ENCODE measurements at regions not wholly inside any gene's neighbourhood (a gene's known extent, or its start where the extent isn't known, plus 50 kb on each side); places are given as distances from the start of the nearest gene placed in this dataset.

DNA sequence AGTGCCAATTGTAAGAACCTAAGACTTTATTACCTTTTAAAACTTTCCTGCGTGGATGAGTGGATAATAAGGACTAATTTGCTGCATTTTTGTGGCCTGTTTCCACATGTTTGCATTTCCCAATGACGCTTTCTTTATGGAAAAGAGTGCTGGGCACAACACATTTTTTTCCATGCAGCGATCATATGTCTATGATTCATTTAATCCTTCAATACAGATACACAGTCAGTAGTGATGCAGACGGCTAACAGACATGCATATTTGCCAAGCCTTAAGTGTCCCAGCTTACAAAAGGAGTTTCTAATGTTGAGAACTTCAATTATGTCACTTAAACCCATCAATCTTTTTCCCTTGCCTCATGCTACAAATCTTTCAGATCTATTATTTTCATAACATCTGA is 239.8 kb upstream of the PREP start:
- DNase-seq = no peak

DNA sequence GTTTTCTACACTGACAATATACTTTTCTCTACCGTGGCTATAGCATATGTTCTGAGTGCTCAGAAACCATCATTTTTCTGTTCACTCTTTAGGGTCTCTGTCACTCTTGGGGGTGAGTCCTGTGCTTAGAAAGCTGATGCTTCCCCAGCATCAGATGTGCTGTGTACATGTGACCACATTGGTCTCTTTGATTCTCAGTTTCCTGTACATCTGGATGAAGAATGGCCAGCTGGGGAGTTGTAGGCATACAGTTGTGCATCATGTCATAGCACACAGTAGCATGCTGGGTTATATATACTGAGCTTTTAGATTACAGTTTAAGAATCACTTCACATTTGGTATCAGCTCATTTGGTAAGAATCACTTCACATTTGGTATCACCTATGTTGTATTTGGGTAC is 238.6 kb upstream of the PREP start:
- DNase-seq = no peak

DNA sequence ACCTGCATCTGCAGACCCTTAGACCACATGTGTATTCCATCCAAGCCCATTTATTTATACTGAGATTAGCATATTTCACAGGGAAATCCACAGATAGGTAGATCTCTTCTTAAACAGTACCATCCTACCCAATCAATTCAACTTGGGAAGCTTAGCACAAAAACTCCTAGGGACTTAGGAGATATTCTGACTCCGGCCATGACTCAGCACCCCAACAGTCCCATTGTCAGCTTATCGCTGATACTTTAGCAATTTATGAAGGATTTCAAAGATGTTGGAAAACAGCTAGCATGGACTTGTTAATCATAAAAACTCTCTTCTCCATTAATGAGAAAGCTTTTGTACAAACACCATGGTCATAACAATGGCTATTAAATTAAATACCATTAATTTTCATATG is 236.2 kb upstream of the PREP start:
- DNase-seq = no peak

DNA sequence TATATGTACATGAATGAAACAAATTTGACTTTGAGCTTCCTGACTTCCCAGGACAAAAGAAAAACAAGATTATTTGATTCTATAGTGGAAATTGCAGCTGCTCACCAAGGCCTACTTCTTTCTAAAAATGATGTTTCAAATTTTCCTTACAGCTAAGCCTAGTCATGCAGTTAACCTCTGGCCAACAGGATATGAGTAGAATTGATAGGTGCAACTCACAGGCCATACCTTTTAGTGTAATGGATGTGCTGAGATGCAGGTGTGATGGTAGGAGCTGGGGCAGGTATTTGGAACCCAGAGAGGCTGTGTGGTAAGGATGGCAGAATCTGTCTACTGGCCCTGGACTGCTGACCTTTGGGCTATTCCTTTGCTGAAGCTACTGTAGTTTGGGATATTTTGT is 230.9 kb upstream of the PREP start:
- no peak for DNase-seq

DNA sequence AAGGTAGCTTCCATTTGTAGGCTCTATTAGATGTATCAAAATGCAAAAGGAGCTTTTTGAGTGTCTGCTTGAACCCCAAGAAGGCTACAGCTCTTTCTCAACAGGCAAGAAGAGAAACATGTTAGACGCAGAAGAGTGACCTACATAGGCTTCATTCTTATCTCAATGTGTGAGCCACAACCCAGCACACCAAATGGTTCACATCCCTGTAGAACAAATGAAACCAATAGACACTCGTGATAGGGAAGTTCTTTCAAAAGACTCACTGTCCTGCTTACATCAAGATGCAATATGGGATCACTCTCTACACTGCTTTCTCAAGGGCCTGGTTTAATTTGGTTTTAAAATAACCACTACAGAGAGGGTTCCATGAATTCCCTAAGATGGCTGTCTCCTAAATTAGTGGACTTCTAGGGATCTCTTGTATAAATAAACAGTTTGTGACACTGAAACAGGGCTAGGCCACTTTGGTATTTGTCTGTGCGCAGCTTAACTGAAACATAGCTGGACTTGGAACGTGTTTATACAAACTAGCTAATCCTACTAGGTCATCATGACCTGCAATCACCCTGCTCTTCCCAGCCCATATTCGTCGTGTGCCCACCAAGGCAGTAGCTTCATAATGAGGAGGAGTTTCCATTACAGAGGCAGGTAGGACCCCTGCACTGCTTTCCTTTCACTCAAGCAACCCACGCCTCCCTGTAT is 225.4 kb upstream of the PREP start:
- DNase-seq = no peak

DNA sequence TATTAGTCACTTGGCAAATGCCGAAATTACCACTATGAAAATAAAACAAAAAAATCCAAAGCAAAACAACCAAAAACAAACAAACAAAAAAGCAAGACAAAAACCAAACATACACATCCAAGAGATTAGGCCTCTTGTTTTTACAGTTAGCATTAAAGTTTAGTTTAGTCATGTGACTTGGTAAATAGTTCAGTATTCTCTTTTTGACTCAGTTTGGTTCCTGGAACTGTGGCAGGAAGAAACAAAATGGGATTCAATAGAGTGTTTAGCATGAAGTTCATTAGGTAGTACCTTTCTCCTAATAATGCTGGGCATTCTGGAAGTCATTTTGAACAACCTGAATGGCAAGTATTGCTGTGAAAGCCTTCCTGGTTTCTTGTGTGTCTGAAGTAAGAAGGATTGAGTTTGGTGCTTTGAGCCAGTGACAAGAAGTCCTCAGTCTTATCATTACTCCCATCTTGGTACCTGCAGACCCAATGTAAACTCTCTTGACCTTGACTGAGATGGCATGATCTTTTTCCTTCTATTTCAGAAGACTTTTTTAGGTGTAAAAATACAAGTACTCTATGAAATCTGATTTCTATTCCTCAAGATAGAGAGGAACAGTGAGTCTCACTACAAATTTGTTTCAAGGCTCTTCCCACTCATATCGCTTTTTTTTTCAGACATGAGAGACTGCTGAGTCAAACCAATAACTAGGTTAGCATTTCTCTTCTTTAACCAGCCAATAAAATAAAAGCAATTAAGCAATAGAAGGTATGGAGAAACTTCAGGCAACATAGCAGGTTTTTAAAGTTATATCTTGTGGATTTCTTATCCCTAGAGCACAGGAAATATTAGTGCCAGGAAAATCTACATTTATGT is 223.6 kb upstream of the PREP start:
- DNase-seq = no peak

DNA sequence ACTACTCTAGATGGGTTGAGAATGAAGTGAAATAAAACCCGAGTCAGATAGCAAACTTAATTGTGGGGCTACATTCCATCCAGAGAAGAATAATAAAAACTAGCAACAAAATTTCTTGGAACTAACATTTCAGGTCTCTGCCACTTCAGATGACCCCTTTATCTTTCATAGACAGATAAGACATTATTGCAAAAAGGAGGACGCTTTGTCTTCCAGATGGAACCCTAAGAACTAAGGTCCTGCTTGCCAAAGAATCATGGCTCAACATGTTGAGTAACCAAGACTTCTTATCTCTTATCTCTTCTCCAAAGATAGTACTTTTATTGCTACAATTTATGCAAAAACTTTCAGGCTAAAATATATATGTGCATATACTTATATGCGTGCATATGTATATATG is 221.1 kb upstream of the PREP start:
- DNase-seq = no peak

DNA sequence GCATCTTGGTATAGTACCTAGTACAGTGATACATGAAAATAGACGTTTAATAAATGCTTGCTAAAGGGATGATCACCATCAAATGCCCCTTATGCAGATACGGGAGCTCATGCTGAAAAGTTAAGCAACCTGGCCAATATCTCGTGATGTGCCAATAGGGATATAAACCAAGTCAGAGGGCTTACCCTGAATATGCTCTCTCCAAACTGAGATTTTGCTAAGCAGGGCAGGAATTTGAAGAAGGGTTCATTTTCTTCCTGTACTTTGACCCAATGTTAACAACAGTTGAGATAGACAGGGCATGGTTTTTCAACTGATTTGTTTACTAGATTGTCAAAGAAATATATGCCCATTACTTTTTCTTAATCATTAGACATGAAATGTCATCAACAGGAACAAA is 219.3 kb upstream of the PREP start:
- DNase-seq = no peak

DNA sequence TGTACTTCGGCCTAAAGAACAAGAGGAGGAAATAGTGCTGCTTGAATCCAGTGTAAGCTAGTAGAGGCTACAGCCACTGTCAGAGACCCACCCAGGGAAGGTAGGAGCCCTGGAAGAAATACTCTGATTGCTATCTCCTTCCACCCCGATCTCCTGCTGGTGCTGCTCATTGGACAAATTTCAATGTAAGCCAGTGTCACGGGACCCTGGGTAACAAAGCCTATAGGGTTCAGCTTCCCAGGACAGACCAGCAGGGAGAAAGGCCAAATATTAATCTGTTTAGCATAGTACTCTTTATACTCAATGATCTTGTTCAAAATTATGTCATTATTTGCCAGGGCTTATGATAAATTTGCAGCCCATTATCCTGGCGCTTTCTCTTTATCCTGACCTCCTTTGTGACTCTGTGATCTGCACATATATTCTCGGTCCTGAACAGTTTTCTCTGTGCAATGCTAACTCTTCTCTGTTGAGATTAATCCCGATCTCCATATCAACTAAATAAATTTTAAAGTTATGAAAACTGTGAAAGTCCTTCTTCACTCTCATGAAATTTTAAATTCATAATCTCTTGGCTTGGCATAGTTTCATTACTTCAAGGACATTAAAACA is 218.8 kb upstream of the PREP start:
- DNase-seq = no peak

DNA sequence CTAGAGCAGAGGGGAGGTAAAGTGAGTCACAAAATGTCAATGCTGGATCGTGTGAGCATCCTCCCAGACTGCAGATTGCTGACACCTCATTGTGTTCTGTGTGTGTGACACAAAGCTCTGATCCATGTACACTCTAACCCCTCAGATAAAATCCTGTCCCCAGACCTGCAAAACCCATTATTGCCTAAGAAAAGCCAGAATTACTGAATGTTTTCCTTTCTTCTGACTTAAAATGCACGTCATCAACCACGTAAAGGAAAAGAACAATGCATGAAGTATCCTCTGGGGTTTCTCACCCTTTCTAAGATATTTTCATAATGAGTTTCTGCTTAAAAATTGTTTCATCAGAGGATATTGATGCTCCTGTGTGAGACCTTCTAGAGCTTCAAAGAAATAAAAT is 218.0 kb upstream of the PREP start:
- no peak for DNase-seq

DNA sequence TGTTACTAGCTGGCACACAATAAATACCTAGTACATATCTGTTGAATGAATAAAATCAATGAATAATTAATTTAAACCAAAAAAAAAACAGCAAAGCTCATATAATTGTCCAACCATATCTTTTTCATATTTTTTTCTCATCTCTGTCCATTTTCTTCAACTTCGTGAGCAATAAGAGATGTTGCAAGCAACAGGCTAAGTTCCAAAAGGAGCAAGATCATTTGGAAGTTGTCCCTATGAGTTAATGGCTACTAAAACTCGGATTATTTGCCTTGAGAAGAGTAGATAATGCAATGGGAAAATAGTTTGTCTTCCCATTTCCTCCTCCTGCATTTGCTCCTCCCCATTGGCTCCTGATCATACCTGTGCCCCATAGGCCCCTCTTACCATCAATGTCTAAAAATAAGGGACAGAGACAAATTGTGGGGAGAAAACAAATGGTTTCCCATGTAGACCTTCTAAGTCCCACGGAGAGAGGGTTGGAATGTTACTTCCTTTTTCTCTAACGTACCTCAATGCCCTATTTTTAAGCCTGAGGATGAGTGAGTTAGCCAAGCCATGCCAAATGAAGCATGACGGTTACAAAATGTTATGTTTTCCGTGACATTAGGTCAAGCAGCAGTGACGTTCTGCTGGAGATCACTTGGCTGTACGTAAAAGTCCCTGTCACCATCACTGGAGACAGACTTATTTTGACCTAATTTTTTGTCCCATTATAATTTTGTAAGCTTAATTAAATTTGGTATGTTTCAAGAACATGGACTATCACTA is 217.3 kb upstream of the PREP start:
- no peak for DNase-seq

DNA sequence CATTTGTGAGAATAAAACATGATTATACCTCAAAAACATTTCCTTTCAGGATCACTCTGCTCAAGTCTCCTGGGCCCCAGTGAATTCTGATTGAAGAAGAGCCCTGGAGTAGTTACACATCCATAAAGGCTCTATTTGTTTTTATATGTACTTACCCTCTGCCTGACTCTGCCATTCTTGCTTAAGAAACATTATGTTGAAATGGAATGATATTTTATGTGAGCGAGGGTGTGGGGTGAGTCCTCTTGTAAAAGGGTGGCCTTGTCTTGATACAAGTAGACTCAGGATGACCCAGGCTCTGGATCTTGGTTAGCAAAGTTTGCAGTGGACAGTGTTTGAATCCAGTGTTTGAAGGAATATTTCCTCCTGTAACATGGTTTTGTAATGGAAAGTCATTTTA is 215.4 kb upstream of the PREP start:
- DNase-seq = no peak

DNA sequence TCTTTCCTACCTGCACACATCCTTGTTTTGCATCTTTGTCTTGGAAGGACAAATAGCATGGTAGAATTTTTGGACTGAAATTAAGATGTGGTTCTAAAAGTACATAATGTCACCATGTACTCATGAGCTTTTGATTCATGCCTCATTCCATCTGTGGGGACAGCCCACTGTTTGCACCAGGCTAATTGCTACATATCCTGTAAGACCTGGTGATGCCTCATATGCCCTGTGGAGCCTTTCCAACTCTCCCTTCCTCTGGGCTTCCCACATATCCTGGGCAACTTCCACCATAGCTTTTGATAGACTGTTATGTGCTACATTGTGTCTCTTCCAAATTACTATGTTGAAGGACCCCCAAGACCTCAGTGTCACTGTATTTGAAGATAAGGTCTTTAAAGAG is 213.6 kb upstream of the PREP start:
- DNase-seq = no peak

DNA sequence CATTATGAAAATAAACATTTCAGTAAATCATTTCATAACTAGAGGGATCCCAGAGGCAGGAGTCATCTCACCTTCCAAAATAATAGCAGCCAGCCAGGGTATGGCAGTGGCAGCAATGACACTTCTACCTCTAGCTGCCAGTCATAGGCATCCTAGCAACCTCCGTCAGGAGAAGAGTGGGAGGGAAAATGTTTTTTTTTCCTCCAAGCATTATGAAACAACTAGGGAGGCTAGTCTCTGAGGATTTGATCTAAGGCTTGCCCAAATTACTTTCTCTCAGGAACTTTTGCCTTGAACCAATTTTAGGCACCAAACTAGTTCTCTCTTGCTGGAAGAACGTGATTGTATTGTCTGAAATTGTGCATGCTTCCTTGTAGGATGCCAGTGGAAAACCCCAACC is 208.7 kb upstream of the PREP start:
- no peak for DNase-seq

DNA sequence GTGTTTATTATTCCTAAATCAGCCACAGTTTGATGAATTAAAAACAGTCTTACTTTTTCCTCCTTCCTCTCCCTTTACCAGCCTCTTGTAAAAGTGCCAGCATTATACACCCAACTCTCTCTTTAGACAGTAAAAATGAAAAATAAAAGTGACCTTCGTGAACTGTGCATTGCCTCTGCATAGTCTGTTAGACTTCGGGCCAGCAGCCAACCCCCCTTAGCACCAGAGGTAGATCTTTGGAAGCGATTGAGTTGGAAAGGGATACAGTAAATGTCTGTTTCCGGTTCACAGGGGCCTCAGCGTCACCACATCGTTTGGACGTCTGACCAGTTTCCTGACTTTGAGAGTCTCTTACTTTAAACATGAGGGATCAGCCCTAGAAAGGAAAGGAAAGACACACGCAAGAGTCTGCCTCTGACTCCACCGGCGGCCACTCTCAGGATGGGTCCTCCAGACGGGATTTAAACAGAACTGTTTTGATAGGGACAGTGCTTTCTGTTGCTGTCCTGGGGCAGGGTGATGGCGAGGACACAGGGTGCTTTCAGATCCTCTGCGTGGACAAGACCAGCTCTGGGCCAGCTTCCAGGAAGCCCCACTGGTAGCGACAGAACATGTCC is 206.6 kb upstream of the PREP start:
- no peak for DNase-seq

DNA sequence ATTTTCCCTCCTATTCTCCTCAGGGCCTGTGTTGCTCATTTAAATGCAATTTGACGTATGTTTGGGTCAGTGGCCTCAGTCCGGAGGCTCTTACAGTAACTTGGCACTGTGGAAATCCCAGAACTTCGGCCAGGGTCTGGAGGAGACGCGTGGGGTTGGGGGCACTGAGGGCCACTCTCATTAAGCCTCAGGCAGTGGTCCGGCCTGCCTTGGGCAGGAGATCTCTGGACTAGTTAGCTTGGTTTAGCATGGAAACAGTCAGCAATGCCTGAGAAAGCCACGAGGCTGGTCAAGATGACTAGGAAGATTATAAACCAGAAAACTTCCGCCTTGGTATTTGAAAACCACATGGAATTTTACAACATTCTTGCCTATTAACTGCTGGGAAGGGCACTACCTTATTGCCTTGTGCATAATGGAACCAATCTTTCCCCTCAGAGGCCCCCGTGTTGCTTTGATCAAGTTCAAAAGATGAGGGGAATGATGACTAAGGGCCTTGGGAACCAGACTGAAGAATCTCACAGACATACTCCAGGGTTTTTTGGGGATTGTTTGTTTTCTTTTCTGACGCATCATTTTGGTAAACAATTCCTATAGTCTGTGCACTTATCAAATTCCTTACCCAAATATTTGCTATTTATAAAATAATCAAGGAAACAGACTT is 206.0 kb upstream of the PREP start:
- DNase-seq = no peak

DNA sequence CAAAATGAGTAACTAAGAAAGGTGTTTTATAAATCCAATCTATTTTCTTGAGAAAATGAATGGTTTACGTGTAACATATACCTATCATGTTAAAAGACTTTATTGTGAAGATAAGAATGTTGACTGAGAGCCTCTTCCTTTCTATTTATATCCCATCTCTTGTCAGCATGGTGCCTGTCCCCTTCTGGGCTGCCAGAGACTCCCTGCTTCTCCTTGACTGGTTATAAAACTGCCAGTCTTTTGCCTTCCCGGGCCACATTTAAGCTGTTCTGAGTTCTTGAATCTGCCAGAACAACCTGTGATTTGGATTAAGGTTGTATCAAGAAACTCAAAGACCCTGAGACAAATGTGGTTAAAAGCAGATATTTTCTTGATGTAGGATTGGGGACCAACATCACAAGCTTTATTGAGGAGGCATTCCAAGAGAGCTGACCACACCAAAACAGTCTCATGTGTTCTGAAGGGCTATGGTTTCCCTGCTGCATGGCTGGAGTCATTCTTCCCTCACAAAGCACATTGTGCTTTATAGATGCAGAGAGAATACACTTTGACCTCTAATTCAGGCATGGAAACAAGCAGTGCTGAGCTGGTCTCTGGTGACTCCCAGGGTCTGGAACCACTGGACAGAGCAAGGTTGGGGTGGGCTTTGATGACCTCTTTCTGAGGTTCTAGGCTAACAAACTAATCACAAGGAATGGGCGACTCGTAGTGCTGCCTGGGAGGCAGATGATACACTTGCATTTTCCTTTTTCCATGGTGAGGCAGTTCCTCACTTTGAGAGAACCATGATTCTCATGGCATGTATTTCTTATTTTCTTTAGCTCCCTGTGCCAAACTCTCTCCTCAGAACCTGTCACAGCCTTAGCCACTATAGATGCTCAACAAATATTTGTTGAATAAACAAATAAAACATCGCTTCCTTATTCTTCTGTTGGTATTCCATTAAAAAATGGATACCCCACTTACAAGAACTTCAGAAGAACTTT is 205.0 kb upstream of the PREP start:
- no peak for DNase-seq

DNA sequence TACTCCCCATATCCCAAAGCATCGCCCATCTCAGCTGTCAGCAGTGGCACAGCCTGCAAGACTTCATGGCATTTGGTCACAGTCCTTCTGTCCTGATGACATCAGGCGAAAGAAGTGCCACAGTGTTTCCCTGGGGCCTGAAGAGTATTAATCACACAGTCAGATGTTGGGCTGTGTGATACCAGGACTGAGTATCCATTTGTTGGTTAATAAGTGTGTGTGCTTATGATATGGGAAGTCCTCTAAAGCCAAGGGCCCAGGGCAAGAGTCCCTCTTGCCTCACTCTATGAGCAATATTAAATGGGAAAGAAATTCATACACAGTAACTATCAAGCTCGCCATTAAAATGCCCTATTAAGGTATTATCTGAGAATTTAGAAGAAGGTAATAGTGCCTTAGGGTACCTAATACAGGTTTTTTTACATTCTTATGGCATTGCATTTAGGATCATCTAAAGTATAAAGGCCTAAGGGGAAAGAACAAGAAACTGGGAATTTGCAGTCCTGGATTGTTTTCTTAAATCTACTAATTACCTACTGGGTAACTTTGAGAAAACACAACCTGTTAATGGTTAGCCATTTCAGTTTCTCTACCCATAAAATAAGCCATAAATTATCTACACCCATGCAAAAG is 204.1 kb upstream of the PREP start:
- no peak for DNase-seq

DNA sequence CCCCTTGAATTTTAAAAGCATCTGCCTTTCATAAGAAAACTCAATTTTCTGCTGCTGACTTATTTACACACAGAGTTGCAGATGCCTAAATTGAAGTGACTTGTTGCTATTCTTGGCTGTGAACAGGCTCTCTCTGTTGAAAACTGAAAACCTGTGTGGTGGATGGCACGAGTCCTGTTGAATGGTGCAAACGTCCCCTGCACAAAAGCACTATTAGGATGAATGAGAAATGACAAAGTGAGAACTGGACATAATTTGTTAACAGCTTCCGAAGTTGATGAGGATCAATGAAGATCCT is 201.7 kb upstream of the PREP start:
- no peak for DNase-seq

DNA sequence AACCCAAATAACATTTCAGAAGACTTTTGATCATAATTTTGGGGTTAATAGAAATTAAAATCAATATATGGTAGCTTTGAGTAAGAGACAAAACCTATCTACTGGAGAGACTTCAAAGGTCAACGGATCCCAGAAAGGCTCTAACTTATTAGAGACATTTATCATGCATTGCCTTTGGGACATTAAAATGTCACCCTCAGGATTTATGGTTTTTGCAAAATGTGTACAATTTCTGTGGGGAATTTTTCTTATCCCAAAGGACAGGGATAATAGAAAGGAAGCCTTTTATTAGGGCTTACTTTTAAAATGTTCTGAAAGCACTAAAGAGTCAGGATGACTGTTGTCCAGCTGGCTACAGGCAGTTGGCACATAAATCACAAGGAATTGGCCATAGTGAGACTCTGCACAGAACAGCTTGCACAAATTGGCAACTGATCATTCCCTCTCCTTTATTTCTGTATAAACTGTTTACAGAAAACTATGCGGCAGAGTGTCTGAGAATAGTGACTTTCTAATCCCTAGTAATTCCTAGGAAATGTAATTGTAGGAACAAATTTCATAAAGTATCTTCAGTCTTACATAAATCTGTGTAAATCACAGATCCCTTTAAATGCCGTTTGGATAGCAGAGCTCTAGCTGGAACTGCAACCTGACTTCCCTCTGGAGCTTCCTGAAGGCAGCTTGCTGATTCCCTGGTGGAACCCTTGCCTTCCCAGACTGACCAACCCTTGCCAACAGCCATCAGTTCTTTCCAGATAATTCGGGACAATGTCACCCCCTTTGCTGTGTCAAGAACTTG is 201.1 kb upstream of the PREP start:
- DNase-seq = no peak

All from NCI-H1930 (cell line).